Daoy (cell line): ENCODE measurements at regions not wholly inside any gene's neighbourhood (a gene's known extent, or its start where the extent isn't known, plus 50 kb on each side); places are given as distances from the start of the nearest gene placed in this dataset.

Experiments used
- DNase-seq: peaks from one replicate; pipeline ENCODE4 v3.0.0-alpha.2; 2015; ENCODE audit warnings: low read depth

GRCh38 chr10:4391683-4392082 lies 434.3 kb upstream of the AKR1E2 start:
- peak; percentile 6 for DNase-seq

GRCh38 chr10:4390219-4390618 lies 435.8 kb upstream of the AKR1E2 start:
- DNase-seq, result no peak

GRCh38 chr10:4385231-4385870 lies 440.7 kb upstream of the AKR1E2 start:
- no peak for DNase-seq

- peak; percentile 9 for DNase-seq
These were observed 441.8 kb upstream of the AKR1E2 start for GRCh38 chr10:4384245-4384644.

GRCh38 chr10:4383651-4384098 lies 442.3 kb upstream of the AKR1E2 start:
- no peak for DNase-seq

- DNase-seq, result no peak
These were observed 443.2 kb upstream of the AKR1E2 start for GRCh38 chr10:4382811-4383210.

- DNase-seq, result no peak
These were observed 452.4 kb upstream of the AKR1E2 start for GRCh38 chr10:4373612-4374011.

GRCh38 chr10:4373098-4373497 lies 452.9 kb upstream of the AKR1E2 start:
- DNase-seq, result no peak

- peak; percentile 82 for DNase-seq
These were observed 453.4 kb upstream of the AKR1E2 start for GRCh38 chr10:4372601-4373000.

GRCh38 chr10:4371691-4372295 lies 454.2 kb upstream of the AKR1E2 start:
- peak; percentile 2 for DNase-seq

GRCh38 chr10:4370376-4370775 lies 455.6 kb upstream of the AKR1E2 start:
- DNase-seq, result peak; percentile 11

- no peak for DNase-seq
These were observed 464.4 kb upstream of the AKR1E2 start for GRCh38 chr10:4361581-4361980.

GRCh38 chr10:4359003-4359402 lies 467.0 kb upstream of the AKR1E2 start:
- peak; percentile 48 for DNase-seq

- no peak for DNase-seq
These were observed 468.1 kb upstream of the AKR1E2 start for GRCh38 chr10:4357911-4358310.

- DNase-seq, result no peak
These were observed 470.7 kb upstream of the AKR1E2 start for GRCh38 chr10:4355350-4355749.

GRCh38 chr10:4354382-4354812 lies 471.6 kb upstream of the AKR1E2 start:
- peak; percentile 73 for DNase-seq

GRCh38 chr10:4353964-4354363 lies 472.0 kb upstream of the AKR1E2 start:
- peak; percentile 45 for DNase-seq

- DNase-seq, result peak; percentile 4
These were observed 472.9 kb upstream of the AKR1E2 start for GRCh38 chr10:4353059-4353655.

- peak; percentile 79 for DNase-seq
These were observed 473.5 kb upstream of the AKR1E2 start for GRCh38 chr10:4352414-4352961.

- DNase-seq, result peak; percentile 8
These were observed 474.1 kb upstream of the AKR1E2 start for GRCh38 chr10:4351723-4352413.

- no peak for DNase-seq
These were observed 478.6 kb upstream of the AKR1E2 start for GRCh38 chr10:4347397-4347796.
